BE2C (cell line): ENCODE measurements at regions not wholly inside any gene's neighbourhood (a gene's known extent, or its start where the extent isn't known, plus 50 kb on each side); places are given as distances from the start of the nearest gene placed in this dataset.

Experiments used
- DNase-seq: peaks from one replicate; pipeline ENCODE4 v3.0.0-alpha.2; 2020
- H3K27me3 ChIP-seq: fragments of 250-450 bp; sonication (Bioruptor Pico); 2 replicates; pipeline ENCODE4 v1.5.1; 2020; ENCODE audit warnings: mild to moderate bottlenecking
- H3K36me3 ChIP-seq: fragments of 250-450 bp; sonication (Bioruptor Pico); 2 replicates; pipeline ENCODE4 v1.5.1; 2020; ENCODE audit warnings: mild to moderate bottlenecking
- H3K4me1 ChIP-seq: fragments of 250-450 bp; sonication (Bioruptor Pico); 2 replicates; pipeline ENCODE4 v1.5.1; 2020
- H3K4me3 ChIP-seq: 2 replicates; pipeline ENCODE4 v1.5.1; 2011; ENCODE audit warnings: low read depth, low read length
- H3K9me3 ChIP-seq: fragments of 250-450 bp; sonication (Bioruptor Pico); 2 replicates; pipeline ENCODE4 v1.5.1; 2020
- TF ChIP-seq, protein P1 (sequence below): IDR thresholded peaks from 2 replicates; pipeline ENCODE4 v1.5.1; 2012; ENCODE audit warnings: mild to moderate bottlenecking, low read depth, low read length

- no peaks in the 10 kb centered on the region for H3K36me3 ChIP-seq
- no peak overlapping the region for H3K4me3 ChIP-seq
- H3K4me1 ChIP-seq = no peaks in the 10 kb centered on the region
- no peaks in the 10 kb centered on the region for H3K27me3 ChIP-seq
- no peaks in the 10 kb centered on the region for H3K9me3 ChIP-seq
- DNase-seq = no peak
- TF ChIP-seq, protein P1, sequence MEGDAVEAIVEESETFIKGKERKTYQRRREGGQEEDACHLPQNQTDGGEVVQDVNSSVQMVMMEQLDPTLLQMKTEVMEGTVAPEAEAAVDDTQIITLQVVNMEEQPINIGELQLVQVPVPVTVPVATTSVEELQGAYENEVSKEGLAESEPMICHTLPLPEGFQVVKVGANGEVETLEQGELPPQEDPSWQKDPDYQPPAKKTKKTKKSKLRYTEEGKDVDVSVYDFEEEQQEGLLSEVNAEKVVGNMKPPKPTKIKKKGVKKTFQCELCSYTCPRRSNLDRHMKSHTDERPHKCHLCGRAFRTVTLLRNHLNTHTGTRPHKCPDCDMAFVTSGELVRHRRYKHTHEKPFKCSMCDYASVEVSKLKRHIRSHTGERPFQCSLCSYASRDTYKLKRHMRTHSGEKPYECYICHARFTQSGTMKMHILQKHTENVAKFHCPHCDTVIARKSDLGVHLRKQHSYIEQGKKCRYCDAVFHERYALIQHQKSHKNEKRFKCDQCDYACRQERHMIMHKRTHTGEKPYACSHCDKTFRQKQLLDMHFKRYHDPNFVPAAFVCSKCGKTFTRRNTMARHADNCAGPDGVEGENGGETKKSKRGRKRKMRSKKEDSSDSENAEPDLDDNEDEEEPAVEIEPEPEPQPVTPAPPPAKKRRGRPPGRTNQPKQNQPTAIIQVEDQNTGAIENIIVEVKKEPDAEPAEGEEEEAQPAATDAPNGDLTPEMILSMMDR = no peak
These were observed 83.8 kb upstream of the WASF3 start for GRCh38 chr13:26473571-26474230.

DNA sequence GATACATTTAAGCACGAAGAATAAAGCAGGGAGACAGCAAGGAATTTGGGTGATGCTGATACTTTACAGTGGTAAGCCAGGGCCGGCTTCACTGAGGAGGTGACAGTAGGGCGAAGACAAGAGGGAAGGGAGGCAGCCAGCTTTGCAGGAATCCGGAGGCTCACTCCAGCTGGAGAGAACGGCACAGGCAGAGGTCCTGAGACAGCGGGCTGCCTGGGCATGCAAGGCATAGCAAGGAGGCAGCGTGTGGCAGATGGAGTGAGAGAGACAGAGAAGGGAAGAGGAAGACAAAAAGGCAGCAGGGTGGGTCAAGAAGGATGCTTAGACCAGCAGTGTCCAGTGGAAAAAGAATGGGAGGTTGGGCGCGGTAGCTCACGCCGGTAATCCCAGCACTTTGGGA is 83.2 kb upstream of the WASF3 start:
- DNase-seq = no peak
- H3K36me3 ChIP-seq = no peaks in the 10 kb centered on the region
- no peaks in the 10 kb centered on the region for H3K4me1 ChIP-seq
- TF ChIP-seq, protein P1 = no peak
- H3K4me3 ChIP-seq = no peak overlapping the region
- H3K27me3 ChIP-seq = no peaks in the 10 kb centered on the region
- no peaks in the 10 kb centered on the region for H3K9me3 ChIP-seq

GRCh38 chr13:26475176-26476110 is 82.0 kb upstream of the WASF3 start:
- Histone ChIP-seq H3K9me3 (no peaks in the 10 kb centered on the region), H3K27me3 (no peaks in the 10 kb centered on the region), H3K4me1 (no peaks in the 10 kb centered on the region), H3K36me3 (no peaks in the 10 kb centered on the region), H3K4me3 (no peak overlapping the region)
- no peak for DNase-seq
- TF ChIP-seq, protein P1 = no peak

DNA sequence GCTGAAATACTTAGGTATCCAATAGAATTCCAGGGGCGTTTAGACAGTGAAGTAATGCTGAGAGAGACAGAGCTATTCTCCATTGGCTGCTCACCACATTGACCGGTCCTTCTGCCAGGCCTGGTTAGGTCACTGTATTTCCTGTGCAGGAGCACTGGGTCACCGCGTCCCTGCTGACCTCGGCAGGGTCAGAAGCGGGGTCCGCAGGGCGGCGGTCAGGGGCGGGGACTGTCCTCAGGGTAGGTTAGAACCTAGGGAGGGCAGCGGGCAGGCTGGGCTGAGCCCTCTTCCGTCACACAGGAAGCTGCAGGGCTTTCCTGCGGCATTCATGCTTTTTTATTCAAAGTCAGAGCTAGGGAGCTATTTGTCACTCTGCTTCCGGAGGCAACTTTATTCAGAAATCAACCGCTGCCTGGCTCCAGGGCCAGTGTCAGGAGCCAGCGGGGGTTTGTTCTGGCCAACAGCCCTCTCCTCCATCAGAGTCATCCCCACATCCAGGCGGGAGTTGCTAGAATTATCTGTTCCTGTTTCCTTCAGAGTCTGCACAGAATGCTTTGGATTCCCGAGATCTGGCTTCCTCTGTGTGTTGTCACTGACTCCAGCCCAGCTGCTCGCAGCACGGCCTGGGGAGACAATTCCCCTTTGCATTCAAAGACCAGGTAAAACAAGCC is 81.2 kb upstream of the WASF3 start:
- H3K27me3 ChIP-seq = no peaks in the 10 kb centered on the region
- DNase-seq = no peak
- no peak overlapping the region for H3K4me3 ChIP-seq

GRCh38 chr13:26476782-26477142 is 80.7 kb upstream of the WASF3 start:
- Histone ChIP-seq H3K4me1 (no peaks in the 10 kb centered on the region), H3K9me3 (no peaks in the 10 kb centered on the region), H3K4me3 (no peak overlapping the region), H3K27me3 (no peaks in the 10 kb centered on the region), H3K36me3 (no peaks in the 10 kb centered on the region)
- no peak for DNase-seq
- TF ChIP-seq, protein P1 = no peak

More for the DNA sequence above, 81.2 kb upstream of the WASF3 start:
- no peaks in the 10 kb centered on the region for H3K9me3 ChIP-seq
- no peaks in the 10 kb centered on the region for H3K36me3 ChIP-seq
- no peaks in the 10 kb centered on the region for H3K4me1 ChIP-seq
- TF ChIP-seq, protein P1 = no peak
